ENCODE measurements at regions not wholly inside any gene's neighbourhood (a gene's known extent, or its start where the extent isn't known, plus 50 kb on each side); places are given as distances from the start of the nearest gene placed in this dataset.

GRCh38 chr5:2187156-2187555, 304.4 kb upstream of the IRX4 start:
- no peak overlapping the region for H3K9ac ChIP-seq (ENCODE audit: low read length)
- TF ChIP-seq EZH2 (IDR thresholded peaks at IDR 0.05; ENCODE audit: borderline replicate concordance, insufficient read depth, low read length, poor library complexity, severe bottlenecking) (no peak), SMC3 (conservative IDR thresholded peaks at IDR 0.05; ENCODE audit: poor library complexity) (no peak), EP300 (conservative IDR thresholded peaks at IDR 0.05; ENCODE audit: poor library complexity, severe bottlenecking) (no peak), RAD21 (conservative IDR thresholded peaks at IDR 0.05) (no peak), MXI1 (conservative IDR thresholded peaks at IDR 0.05; ENCODE audit: poor library complexity, severe bottlenecking) (no peak), CTCF (IDR thresholded peaks at IDR 0.05; ENCODE audit: poor library complexity, severe bottlenecking) (no peak), TAF1 (IDR thresholded peaks at IDR 0.05; ENCODE audit: low read depth) (no peak), POLR2AphosphoS5 (IDR thresholded peaks at IDR 0.05) (no peak), REST (IDR thresholded peaks at IDR 0.05; ENCODE audit: borderline replicate concordance) (no peak)
- no peak overlapping the region for H3K4me2 ChIP-seq (ENCODE audit: low read length)
- no peaks in the 10 kb centered on the region for H3K9me3 ChIP-seq (ENCODE audit: low read length)
- H3K9me2 ChIP-seq (ENCODE audit: insufficient read depth, low read length): no peaks in the 10 kb centered on the region
- no peaks in the 10 kb centered on the region for H4K20me1 ChIP-seq (ENCODE audit: insufficient read depth)
- H3K27ac ChIP-seq (ENCODE audit: low read length): no peak overlapping the region
- H3K36me3 ChIP-seq (ENCODE audit: insufficient read depth, low read length): no peaks in the 10 kb centered on the region
- H3F3A ChIP-seq (ENCODE audit: insufficient read depth, low read length, poor library complexity, severe bottlenecking): no peaks in the 10 kb centered on the region
- no peaks in the 10 kb centered on the region for H3K79me2 ChIP-seq (replicated peaks; ENCODE audit: insufficient read depth, low read length)
- H3K4me3 ChIP-seq (ENCODE audit: low read length): no peak overlapping the region
- no peaks in the 10 kb centered on the region for H3K27me3 ChIP-seq (ENCODE audit: insufficient read depth, low read depth, low read length)
- no peak overlapping the region for H2AFZ ChIP-seq (ENCODE audit: low read depth, low read length)

- H2AFZ ChIP-seq (ENCODE audit: low read depth, low read length): no peak overlapping the region
- H3K9ac ChIP-seq (ENCODE audit: low read length): no peak overlapping the region
- TF ChIP-seq REST (IDR thresholded peaks at IDR 0.05; ENCODE audit: borderline replicate concordance) (no peak), MXI1 (conservative IDR thresholded peaks at IDR 0.05; ENCODE audit: poor library complexity, severe bottlenecking) (no peak), TAF1 (IDR thresholded peaks at IDR 0.05; ENCODE audit: low read depth) (no peak)
- H3K4me2 ChIP-seq (ENCODE audit: low read length): no peak overlapping the region
- no peaks in the 10 kb centered on the region for H3K9me3 ChIP-seq (ENCODE audit: low read length)
- no peak overlapping the region for H3K4me3 ChIP-seq (ENCODE audit: low read length)
- no peaks in the 10 kb centered on the region for H3F3A ChIP-seq (ENCODE audit: insufficient read depth, low read length, poor library complexity, severe bottlenecking)
- H3K36me3 ChIP-seq (ENCODE audit: insufficient read depth, low read length): no peaks in the 10 kb centered on the region
- H3K27me3 ChIP-seq (ENCODE audit: insufficient read depth, low read depth, low read length): no peaks in the 10 kb centered on the region
- no peaks in the 10 kb centered on the region for H3K79me2 ChIP-seq (replicated peaks; ENCODE audit: insufficient read depth, low read length)
- no peak overlapping the region for H3K27ac ChIP-seq (ENCODE audit: low read length)
- H4K20me1 ChIP-seq (ENCODE audit: insufficient read depth): no peaks in the 10 kb centered on the region
- no peaks in the 10 kb centered on the region for H3K9me2 ChIP-seq (ENCODE audit: insufficient read depth, low read length)
Observed at GRCh38 chr5:2186472-2187015, 303.8 kb upstream of the IRX4 start.

Data from neural cell (in vitro differentiated cells).